ENCODE measurements at regions not wholly inside any gene's neighbourhood (a gene's known extent, or its start where the extent isn't known, plus 50 kb on each side); places are given as distances from the start of the nearest gene placed in this dataset.
"Not testable (repeated sequence)": the region's sequence is repeated elsewhere in the genome, so short reads cannot be mapped to it uniquely, and the experiment has no call there.

DNA sequence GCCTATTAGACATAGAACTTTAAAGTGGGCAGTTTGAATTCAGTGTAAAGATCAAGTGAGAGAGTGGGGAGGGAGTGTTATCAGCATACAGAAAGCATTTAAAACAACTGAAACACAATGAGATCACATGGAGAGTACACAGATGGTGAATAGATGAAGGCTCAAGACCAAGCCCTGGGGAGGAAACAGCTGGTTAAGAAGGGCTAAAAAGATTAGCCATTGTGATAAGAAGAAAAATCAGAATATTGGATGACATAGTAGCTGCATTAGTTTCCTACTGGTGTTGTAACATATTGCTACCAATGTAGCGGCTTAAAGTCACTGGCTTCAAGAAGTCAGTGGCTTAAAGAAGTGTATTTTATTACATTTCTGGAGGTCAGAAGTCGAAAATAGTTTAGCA, 443.4 kb upstream of the RGS18 start:
- intact Hi-C loops (cut with micrococcal nuclease), result no loop called here

DNA sequence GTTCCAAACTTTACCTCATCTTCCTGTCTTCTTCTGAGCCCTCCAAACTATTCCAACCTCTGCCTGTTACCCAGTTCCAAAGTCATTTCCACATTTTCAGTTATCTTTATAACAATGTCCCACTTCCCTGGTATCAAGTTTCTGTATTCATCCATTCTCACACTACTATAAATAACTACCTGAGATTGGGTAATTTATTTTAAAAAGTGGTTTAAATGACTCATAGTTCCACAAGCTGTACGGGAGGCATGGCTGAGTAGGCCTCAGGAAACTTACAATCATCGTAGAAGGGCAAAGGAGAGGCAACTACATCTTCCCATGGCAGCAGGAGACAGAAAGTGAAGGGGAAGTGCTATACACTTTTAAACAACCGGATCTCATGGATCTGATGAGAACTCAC, 428.5 kb upstream of the RGS18 start:
- intact Hi-C loops (cut with micrococcal nuclease), result no loop called here

DNA sequence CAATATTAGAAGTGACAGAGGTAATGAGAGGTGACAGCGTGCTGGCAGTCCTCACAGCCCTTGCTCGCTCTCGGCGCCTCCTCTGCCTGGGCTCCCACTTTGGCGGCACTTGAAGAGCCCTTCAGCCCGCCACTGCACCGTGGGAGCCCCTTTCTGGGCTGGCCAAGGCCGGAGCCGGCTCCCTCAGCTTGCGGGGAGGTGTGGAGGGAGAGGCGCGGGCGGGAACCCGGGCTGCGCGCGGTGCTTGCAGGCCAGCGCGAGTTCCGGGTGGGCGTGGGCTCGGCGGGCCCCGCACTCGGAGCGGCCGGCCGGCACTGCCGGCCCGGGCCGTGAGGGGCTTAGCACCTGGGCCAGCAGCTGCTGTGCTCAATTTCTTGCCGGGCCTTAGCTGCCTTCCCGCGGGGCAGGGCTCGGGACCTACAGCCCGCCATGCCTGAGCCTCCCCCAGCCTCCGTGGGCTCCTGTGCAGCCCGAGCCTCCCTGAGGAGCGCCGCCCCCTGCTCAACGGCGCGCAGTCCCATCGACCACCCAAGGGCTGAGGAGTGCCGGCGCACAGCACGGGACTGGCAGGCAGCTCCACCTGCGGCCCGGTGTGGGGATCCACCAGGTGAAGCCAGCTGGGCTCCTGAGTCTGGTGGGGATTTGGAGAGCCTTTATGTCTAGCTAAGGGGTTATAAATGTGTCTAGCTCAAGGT, 426.5 kb upstream of the RGS18 start:
- intact Hi-C loops (cut with micrococcal nuclease), result not testable (repeated sequence)

DNA sequence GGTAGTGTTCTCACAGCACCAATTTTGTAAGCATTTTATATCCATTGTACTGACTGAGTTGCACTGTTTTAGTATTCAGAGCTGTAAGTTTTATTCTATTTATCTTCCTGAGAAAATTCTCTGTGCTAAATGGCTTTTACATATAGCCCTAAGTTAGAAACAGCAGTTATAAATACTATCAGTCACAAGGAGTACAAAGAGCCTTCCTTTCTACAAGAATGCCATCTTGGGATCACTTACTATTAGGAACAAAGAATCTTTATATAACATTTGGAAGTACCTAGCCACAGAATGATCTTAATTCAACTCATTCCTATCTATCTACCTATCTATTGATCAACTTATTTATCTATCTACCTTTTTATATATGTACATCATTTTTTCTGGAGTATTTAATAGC, 423.9 kb upstream of the RGS18 start:
- intact Hi-C loops (cut with micrococcal nuclease), result no loop called here

DNA sequence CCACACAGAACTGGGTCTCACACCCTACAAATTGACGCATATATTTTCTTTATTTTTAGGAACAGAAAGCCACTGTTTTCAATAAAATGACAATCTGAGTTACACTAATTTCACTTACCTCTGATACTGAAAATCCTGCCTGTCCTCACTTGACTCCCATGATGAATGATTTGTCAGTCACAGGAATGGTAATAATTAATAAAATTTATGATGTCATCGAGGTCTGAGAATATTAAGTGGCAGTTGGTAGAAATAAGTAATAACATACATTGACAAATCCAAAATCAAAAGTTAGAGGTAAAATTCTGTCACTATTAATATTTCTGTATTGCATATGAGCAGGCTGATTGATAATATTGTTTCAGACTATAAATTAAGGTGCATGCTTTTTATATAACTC, 418.7 kb upstream of the RGS18 start:
- intact Hi-C loops (cut with micrococcal nuclease), result no loop called here

DNA sequence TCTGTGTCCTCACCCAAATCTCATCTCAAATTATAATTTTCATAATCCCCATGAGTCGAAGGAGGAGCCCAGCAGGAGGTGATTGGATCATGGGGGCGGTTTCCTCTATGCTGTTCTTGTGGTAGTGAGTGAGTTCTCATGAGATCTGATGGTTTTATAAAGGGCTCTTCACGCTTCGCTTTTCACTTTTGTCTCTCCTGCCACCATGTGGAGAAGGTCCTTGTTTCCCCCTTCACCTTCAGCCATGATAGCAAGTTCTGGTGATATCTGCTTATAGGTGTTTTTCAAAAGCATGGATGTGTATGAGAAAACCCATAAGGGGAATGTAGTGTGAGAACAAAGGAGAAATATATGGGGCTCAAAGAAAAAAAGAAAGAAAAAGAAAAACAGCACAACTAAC, 405.9 kb upstream of the RGS18 start:
- intact Hi-C loops (cut with micrococcal nuclease), result no loop called here

- intact Hi-C loops (cut with micrococcal nuclease), result no loop called here
These were observed 398.2 kb upstream of the RGS18 start for GRCh38 chr1:191760016-191760415.

GRCh38 chr1:191788551-191788950, 369.7 kb upstream of the RGS18 start:
- intact Hi-C loops (cut with micrococcal nuclease), result no loop called here

GRCh38 chr1:191798178-191798577, 360.1 kb upstream of the RGS18 start:
- intact Hi-C loops (cut with micrococcal nuclease), result no loop called here

- intact Hi-C loops (cut with micrococcal nuclease), result no loop called here
These were observed 354.0 kb upstream of the RGS18 start for GRCh38 chr1:191804311-191804710.

GRCh38 chr1:191813593-191813992, 344.7 kb upstream of the RGS18 start:
- intact Hi-C loops (cut with micrococcal nuclease), result not testable (repeated sequence)

DNA sequence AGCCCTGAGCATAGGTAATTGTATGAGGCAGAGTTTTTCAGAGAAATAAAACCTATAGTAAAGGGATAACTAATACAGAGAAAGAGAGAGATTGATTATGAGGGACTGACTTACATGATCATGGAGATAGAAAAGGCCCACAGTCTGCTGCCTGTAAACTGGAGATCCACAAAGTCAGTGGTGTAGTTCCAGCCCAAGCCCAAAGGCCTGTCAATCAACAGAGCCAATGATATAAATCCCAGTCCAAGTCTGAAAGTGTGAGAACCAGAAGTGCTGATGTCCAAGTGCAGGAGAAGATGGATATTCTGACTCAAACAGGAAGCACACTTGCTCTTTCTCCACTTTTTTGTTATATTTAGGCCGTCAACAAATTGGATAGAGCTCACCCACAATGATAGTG, 340.1 kb upstream of the RGS18 start:
- intact Hi-C loops (cut with micrococcal nuclease), result no loop called here

- intact Hi-C loops (cut with micrococcal nuclease), result no loop called here
These were observed 326.7 kb upstream of the RGS18 start for GRCh38 chr1:191831572-191831971.

DNA sequence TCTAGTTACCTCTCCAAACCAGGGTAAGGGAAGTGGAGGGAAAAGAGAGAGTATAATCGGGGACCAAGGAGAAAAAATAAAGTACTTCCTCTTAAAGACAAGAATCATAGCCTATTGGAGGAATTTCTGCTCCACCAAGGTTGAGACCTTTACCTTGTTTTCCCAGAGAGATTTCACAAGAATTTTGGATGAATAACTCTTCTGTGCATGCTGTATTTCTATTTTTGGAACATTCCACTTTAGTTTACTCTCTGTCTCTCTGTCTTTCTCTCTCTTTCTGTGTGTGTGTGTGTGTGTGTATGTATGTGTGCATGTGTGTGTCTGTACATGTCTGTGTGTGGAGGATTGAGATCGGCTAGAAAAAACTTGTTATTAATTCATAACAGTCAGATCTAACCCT, 318.4 kb upstream of the RGS18 start:
- intact Hi-C loops (cut with micrococcal nuclease), result no loop called here

DNA sequence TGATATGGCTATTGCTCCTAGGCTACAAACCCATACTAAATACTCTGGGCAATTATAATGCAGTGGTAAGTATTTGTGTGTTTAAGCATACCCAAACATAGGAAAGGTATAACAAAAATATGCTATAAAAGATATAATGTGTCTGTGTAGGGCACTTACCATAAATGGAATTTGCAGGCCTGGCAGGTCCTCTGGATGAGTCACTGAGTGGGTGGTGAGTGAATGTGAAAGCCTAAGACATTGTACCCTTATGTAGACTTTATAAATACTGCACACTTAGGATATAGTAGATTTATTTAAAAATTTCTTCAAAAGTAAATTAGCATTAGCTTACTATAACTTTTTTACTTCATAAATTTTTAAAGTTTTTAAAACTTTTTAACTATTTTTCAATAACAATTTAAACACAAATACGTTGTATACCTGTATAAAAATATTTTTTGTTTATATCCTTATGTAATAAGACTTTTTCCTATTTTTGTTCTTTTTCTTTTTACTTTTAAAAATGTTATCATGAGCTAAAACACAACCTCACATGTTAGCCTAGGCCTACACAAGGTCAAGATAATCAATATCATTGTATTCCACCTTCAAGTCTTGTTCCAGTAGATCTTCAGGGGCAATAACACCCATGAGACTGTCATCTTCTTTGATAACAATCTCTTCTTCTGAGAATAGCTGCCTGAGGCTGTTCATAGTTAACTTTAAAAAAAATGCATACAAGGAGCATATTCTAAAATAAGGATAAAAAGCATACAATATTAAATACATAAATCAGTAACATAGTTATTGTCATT, 306.3 kb upstream of the RGS18 start:
- intact Hi-C loops (cut with micrococcal nuclease), result no loop called here

- intact Hi-C loops (cut with micrococcal nuclease), result no loop called here
These were observed 305.4 kb upstream of the RGS18 start for GRCh38 chr1:191852907-191853306.

GRCh38 chr1:191857600-191857999, 300.7 kb upstream of the RGS18 start:
- intact Hi-C loops (cut with micrococcal nuclease), result no loop called here

GRCh38 chr1:191865479-191865878, 292.8 kb upstream of the RGS18 start:
- intact Hi-C loops (cut with micrococcal nuclease), result no loop called here

GRCh38 chr1:191866155-191866554, 292.1 kb upstream of the RGS18 start:
- intact Hi-C loops (cut with micrococcal nuclease), result no loop called here

DNA sequence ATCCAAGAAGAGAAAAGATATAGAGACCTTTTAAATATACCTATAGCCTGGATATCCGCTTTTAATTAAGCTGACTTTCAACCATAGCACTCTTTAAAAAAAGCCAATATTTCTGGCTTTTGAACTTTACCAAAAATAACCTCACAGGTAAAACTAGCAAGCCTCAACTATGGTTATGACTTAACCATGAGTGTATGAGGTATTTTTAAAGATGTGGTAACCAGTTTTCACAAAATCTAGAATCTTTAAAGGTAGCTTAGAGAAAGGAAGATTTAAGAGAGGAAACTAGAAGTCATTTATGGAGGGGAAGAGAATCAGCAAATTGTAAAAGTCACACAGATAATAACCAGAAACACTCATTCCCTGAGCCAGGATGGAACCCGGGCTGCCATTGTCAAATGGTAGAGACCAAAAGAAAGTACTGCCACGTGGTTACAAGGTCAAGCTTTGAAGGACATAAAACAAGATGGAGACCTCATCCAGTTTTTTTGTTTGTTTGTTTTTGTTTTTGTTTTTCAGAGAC, 288.4 kb upstream of the RGS18 start:
- intact Hi-C loops (cut with micrococcal nuclease), result no loop called here

- intact Hi-C loops (cut with micrococcal nuclease), result no loop called here
These were observed 287.8 kb upstream of the RGS18 start for GRCh38 chr1:191870490-191870889.

DNA sequence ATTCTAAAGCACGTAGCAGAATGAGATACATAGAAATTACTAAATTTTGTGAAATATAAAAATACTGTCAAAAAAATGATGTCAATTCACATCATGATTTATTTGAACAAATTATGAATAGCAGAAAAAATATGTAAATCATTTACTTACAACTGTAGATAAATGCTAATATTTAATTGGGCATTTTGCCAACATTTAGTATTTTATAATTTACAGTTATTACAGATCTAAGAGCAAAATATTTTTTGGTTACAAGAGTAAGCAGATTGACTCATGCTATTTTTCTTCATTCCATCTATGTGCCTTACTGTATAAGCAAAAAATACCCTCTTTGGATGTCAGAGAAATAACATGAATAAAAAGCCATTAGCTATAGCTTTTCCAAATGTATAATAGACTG, 282.3 kb upstream of the RGS18 start:
- intact Hi-C loops (cut with micrococcal nuclease), result no loop called here

GRCh38 chr1:191876631-191877030, 281.6 kb upstream of the RGS18 start:
- intact Hi-C loops (cut with micrococcal nuclease), result no loop called here

Measured in T-helper 2 cell treated with Interferon-gamma antibody and Interleukin-4, amounts not matched to agents 100 ng/mL and 5 ng/mL, for 36 hours (primary cell).